ENCODE measurements at regions not wholly inside any gene's neighbourhood (a gene's known extent, or its start where the extent isn't known, plus 50 kb on each side); places are given as distances from the start of the nearest gene placed in this dataset.

GRCh38 chr3:147872568-147872967, 463.4 kb downstream of the ZIC1 start:
- TF ChIP-seq EP300 (conservative IDR thresholded peaks at IDR 0.05; ENCODE audit: poor library complexity, severe bottlenecking) (no peak), EZH2 (IDR thresholded peaks at IDR 0.05; ENCODE audit: borderline replicate concordance, insufficient read depth, low read length, poor library complexity, severe bottlenecking) (no peak), RAD21 (conservative IDR thresholded peaks at IDR 0.05) (no peak), MXI1 (conservative IDR thresholded peaks at IDR 0.05; ENCODE audit: poor library complexity, severe bottlenecking) (no peak), TAF1 (IDR thresholded peaks at IDR 0.05; ENCODE audit: low read depth) (no peak), SMC3 (conservative IDR thresholded peaks at IDR 0.05; ENCODE audit: poor library complexity) (no peak), POLR2AphosphoS5 (IDR thresholded peaks at IDR 0.05) (no peak)
- TF ChIP-seq, protein P1, sequence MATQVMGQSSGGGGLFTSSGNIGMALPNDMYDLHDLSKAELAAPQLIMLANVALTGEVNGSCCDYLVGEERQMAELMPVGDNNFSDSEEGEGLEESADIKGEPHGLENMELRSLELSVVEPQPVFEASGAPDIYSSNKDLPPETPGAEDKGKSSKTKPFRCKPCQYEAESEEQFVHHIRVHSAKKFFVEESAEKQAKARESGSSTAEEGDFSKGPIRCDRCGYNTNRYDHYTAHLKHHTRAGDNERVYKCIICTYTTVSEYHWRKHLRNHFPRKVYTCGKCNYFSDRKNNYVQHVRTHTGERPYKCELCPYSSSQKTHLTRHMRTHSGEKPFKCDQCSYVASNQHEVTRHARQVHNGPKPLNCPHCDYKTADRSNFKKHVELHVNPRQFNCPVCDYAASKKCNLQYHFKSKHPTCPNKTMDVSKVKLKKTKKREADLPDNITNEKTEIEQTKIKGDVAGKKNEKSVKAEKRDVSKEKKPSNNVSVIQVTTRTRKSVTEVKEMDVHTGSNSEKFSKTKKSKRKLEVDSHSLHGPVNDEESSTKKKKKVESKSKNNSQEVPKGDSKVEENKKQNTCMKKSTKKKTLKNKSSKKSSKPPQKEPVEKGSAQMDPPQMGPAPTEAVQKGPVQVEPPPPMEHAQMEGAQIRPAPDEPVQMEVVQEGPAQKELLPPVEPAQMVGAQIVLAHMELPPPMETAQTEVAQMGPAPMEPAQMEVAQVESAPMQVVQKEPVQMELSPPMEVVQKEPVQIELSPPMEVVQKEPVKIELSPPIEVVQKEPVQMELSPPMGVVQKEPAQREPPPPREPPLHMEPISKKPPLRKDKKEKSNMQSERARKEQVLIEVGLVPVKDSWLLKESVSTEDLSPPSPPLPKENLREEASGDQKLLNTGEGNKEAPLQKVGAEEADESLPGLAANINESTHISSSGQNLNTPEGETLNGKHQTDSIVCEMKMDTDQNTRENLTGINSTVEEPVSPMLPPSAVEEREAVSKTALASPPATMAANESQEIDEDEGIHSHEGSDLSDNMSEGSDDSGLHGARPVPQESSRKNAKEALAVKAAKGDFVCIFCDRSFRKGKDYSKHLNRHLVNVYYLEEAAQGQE (IDR thresholded peaks at IDR 0.05; ENCODE audit: borderline replicate concordance), result no peak
- TF ChIP-seq, protein P2, sequence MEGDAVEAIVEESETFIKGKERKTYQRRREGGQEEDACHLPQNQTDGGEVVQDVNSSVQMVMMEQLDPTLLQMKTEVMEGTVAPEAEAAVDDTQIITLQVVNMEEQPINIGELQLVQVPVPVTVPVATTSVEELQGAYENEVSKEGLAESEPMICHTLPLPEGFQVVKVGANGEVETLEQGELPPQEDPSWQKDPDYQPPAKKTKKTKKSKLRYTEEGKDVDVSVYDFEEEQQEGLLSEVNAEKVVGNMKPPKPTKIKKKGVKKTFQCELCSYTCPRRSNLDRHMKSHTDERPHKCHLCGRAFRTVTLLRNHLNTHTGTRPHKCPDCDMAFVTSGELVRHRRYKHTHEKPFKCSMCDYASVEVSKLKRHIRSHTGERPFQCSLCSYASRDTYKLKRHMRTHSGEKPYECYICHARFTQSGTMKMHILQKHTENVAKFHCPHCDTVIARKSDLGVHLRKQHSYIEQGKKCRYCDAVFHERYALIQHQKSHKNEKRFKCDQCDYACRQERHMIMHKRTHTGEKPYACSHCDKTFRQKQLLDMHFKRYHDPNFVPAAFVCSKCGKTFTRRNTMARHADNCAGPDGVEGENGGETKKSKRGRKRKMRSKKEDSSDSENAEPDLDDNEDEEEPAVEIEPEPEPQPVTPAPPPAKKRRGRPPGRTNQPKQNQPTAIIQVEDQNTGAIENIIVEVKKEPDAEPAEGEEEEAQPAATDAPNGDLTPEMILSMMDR (IDR thresholded peaks at IDR 0.05; ENCODE audit: poor library complexity, severe bottlenecking), result no peak
- Histone ChIP-seq H3K27ac (ENCODE audit: low read length) (no peak overlapping the region), H3K27me3 (ENCODE audit: insufficient read depth, low read depth, low read length) (no peaks in the 10 kb centered on the region), H3F3A (ENCODE audit: insufficient read depth, low read length, poor library complexity, severe bottlenecking) (no peaks in the 10 kb centered on the region), H3K9ac (ENCODE audit: low read length) (no peak overlapping the region), H3K79me2 (replicated peaks; ENCODE audit: insufficient read depth, low read length) (no peaks in the 10 kb centered on the region), H3K9me3 (ENCODE audit: low read length) (no peaks in the 10 kb centered on the region), H3K9me2 (ENCODE audit: insufficient read depth, low read length) (no peaks in the 10 kb centered on the region), H3K36me3 (ENCODE audit: insufficient read depth, low read length) (no peaks in the 10 kb centered on the region), H3K4me2 (ENCODE audit: low read length) (no peak overlapping the region), H2AFZ (ENCODE audit: low read depth, low read length) (no peak overlapping the region), H3K4me3 (ENCODE audit: low read length) (no peak overlapping the region), H4K20me1 (ENCODE audit: insufficient read depth) (no peaks in the 10 kb centered on the region)

DNA sequence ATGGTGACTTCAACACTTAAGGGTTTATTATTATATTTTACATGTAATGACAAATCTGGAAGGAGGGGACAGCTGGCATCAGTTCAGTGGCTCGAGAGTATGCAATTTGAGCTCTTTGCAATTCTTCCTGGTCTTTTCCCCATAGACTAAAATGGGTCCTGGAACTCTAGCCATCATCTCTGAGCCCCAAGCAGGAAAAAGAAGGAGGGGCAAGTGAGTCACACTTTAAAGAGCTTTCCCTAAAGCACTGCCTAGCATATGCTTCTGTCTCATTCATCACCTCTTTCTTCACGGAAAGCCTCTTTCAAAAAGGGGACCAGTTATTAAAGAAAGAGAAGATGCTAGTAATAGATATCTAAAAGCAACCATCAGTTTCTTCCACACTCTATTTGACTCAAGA, 466.3 kb downstream of the ZIC1 start:
- Histone ChIP-seq H3K36me3 (ENCODE audit: insufficient read depth, low read length) (no peaks in the 10 kb centered on the region), H3K27ac (ENCODE audit: low read length) (no peak overlapping the region), H3K4me2 (ENCODE audit: low read length) (no peak overlapping the region), H3K79me2 (replicated peaks; ENCODE audit: insufficient read depth, low read length) (no peaks in the 10 kb centered on the region), H3F3A (ENCODE audit: insufficient read depth, low read length, poor library complexity, severe bottlenecking) (no peaks in the 10 kb centered on the region), H3K27me3 (ENCODE audit: insufficient read depth, low read depth, low read length) (no peaks in the 10 kb centered on the region), H3K4me3 (ENCODE audit: low read length) (no peak overlapping the region), H2AFZ (ENCODE audit: low read depth, low read length) (no peak overlapping the region), H3K9ac (ENCODE audit: low read length) (no peak overlapping the region), H4K20me1 (ENCODE audit: insufficient read depth) (no peaks in the 10 kb centered on the region), H3K9me2 (ENCODE audit: insufficient read depth, low read length) (no peaks in the 10 kb centered on the region), H3K9me3 (ENCODE audit: low read length) (peaks cover 4% of the 10 kb centered on the region)
- TF ChIP-seq, protein P1 (IDR thresholded peaks at IDR 0.05; ENCODE audit: borderline replicate concordance), result no peak
- no peak for TF ChIP-seq EP300 (conservative IDR thresholded peaks at IDR 0.05; ENCODE audit: poor library complexity, severe bottlenecking)
- TF ChIP-seq POLR2AphosphoS5 (IDR thresholded peaks at IDR 0.05), result no peak
- no peak for TF ChIP-seq RAD21 (conservative IDR thresholded peaks at IDR 0.05)
- no peak for TF ChIP-seq EZH2 (IDR thresholded peaks at IDR 0.05; ENCODE audit: borderline replicate concordance, insufficient read depth, low read length, poor library complexity, severe bottlenecking)
- no peak for TF ChIP-seq MXI1 (conservative IDR thresholded peaks at IDR 0.05; ENCODE audit: poor library complexity, severe bottlenecking)
- TF ChIP-seq TAF1 (IDR thresholded peaks at IDR 0.05; ENCODE audit: low read depth), result no peak
